ENCODE measurements at regions not wholly inside any gene's neighbourhood (a gene's known extent, or its start where the extent isn't known, plus 50 kb on each side); places are given as distances from the start of the nearest gene placed in this dataset.

DNA sequence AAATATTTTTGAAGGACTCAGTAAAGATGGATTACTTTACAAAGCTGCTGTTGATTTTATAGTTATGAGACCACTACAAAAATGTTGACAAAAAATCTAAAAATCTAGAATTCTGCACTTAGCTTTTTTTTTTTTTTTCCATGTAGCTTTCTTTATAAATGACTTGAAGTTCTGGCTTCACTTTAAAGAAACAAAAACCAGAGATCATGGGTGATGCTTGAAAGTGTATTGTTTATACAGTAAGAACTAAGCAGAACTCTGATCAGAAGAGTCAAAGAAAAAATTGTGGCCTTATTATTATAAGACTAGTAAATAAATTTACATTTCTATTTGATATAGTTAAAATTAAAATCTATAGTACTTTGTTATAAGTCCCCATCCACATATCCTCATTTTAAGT is 301.7 kb downstream of the BLID start:
- TF ChIP-seq CTCF (IDR thresholded peaks at IDR 0.05; ENCODE audit: low read depth, low read length) = no peak
- POLR2A ChIA-PET = interaction anchor here (0.6 kb wide), 2 partner anchors 225 to 285 kb away, joined by 4 to 5 read pairs; no protein-coding TSS in a partner anchor
- no peak overlapping the region for H3K27ac ChIP-seq (ENCODE audit: low read depth, low read length)

GRCh38 chr11:121810291-121810690 is 305.7 kb downstream of the BLID start:
- POLR2A ChIA-PET = no interaction called here
- peak; percentile 34 for DNase-seq (ENCODE audit: low read depth, low spot score)
- H3K27ac ChIP-seq (ENCODE audit: low read depth, low read length) = peak overlapping the region; percentile 73
- H3K4me3 ChIP-seq (ENCODE audit: low read depth, low read length) = peak overlapping the region; percentile 23
- no peaks in the 10 kb centered on the region; the same call in 1 of the 2 replicates for H3K9me3 ChIP-seq (ENCODE audit: control insufficient read depth, insufficient read depth, low read length)
- CTCF ChIA-PET = no interaction called here
- no peaks in the 10 kb centered on the region for H3K27me3 ChIP-seq (ENCODE audit: control insufficient read depth, insufficient read depth, low read length)
- no peak for TF ChIP-seq CTCF (IDR thresholded peaks at IDR 0.05; ENCODE audit: low read depth, low read length)

More for the DNA sequence above, 301.7 kb downstream of the BLID start:
- Histone ChIP-seq H3K27me3 (ENCODE audit: control insufficient read depth, insufficient read depth, low read length) (no peaks in the 10 kb centered on the region), H3K9me3 (ENCODE audit: control insufficient read depth, insufficient read depth, low read length) (no peaks in the 10 kb centered on the region; the same call in 1 of the 2 replicates), H3K4me3 (ENCODE audit: low read depth, low read length) (no peak overlapping the region)
- CTCF ChIA-PET = no interaction called here
- DNase-seq (ENCODE audit: low read depth, low spot score) = no peak

DNA sequence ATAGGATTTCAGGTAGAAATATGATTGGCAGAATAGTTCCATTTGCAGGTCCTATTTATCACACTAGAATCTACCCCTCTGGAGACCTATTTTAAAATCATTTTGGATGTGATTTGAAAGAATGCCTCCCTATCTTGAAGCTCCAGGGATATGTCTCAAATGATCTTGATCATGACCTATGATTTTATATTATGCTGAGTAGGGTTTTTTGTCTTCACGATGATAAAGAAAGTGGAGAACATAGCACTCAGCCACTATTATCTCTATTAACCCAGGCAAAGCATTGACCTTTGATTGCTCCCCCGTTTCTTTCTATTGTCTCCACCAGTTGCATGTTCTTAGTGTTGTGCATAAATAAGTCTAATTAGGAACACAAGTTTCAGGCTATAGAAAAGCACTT is 307.9 kb downstream of the BLID start:
- ChIA-PET POLR2A (no interaction called here), CTCF (no interaction called here)
- Histone ChIP-seq H3K27ac (ENCODE audit: low read depth, low read length) (no peak overlapping the region), H3K9me3 (ENCODE audit: control insufficient read depth, insufficient read depth, low read length) (no peaks in the 10 kb centered on the region; the same call in 1 of the 2 replicates), H3K27me3 (ENCODE audit: control insufficient read depth, insufficient read depth, low read length) (no peaks in the 10 kb centered on the region), H3K4me3 (ENCODE audit: low read depth, low read length) (no peak overlapping the region)
- DNase-seq (ENCODE audit: low read depth, low spot score) = no peak
- no peak for TF ChIP-seq CTCF (IDR thresholded peaks at IDR 0.05; ENCODE audit: low read depth, low read length)

DNA sequence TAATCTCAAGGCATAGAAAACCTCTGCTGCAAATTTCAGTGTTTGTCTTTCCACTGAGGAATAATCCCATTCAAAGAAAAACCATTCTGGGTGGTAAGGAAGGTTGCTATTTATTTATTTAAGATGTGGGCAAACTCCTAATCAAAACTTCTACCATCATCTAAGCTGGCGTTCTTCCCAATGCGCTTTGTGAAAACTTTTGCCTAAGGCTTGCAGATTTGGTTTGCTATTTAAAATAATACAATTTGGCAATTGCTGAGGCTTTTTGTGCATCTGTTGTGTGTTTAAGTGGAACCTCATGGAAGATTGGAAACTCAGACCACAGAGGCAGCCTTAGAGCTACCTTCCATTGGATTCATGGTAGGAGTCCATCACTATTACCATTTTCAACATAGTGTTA is 309.0 kb downstream of the BLID start:
- no peaks in the 10 kb centered on the region for H3K9me3 ChIP-seq (ENCODE audit: control insufficient read depth, insufficient read depth, low read length)
- TF ChIP-seq CTCF (IDR thresholded peaks at IDR 0.05; ENCODE audit: low read depth, low read length) = no peak
- ChIA-PET CTCF (no interaction called here), POLR2A (no interaction called here)
- no peaks in the 10 kb centered on the region for H3K27me3 ChIP-seq (ENCODE audit: control insufficient read depth, insufficient read depth, low read length)
- no peak overlapping the region for H3K27ac ChIP-seq (ENCODE audit: low read depth, low read length)
- no peak overlapping the region for H3K4me3 ChIP-seq (ENCODE audit: low read depth, low read length)
- no peak for DNase-seq (ENCODE audit: low read depth, low spot score)

GRCh38 chr11:121802542-121802941 is 313.5 kb downstream of the BLID start:
- ChIA-PET CTCF (no interaction called here), POLR2A (no interaction called here)
- Histone ChIP-seq H3K27me3 (ENCODE audit: control insufficient read depth, insufficient read depth, low read length) (no peaks in the 10 kb centered on the region), H3K9me3 (ENCODE audit: control insufficient read depth, insufficient read depth, low read length) (no peaks in the 10 kb centered on the region; the same call in 1 of the 2 replicates), H3K27ac (ENCODE audit: low read depth, low read length) (no peak overlapping the region), H3K4me3 (ENCODE audit: low read depth, low read length) (no peak overlapping the region)
- DNase-seq (ENCODE audit: low read depth, low spot score) = peak; percentile 37
- no peak for TF ChIP-seq CTCF (IDR thresholded peaks at IDR 0.05; ENCODE audit: low read depth, low read length)
